ENCODE measurements at regions not wholly inside any gene's neighbourhood (a gene's known extent, or its start where the extent isn't known, plus 50 kb on each side); places are given as distances from the start of the nearest gene placed in this dataset.

DNA sequence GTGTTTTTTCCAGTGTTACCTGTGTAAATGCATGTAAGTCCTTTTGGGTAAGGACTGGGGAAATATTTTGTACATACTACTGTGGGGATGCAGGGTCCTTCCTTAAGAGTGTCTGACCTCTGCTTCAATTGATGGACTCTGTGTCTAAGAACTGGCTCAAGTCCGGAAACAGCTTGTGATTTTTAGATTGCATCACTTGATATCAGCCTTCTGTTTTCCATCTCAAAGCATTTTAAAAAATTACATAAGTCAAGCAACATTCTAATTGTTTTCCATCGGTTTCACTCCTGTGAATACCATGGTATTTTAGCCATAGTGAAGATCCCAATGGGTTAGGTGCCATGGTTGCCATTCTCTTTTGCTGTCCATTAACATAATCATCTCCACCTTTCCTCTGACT, 597.6 kb downstream of the SQOR start:
- CTCF ChIA-PET: no interaction called here
- no peak overlapping the region for H3K4me3 Mint-ChIP-seq
- no peak overlapping the region for H3K27ac Mint-ChIP-seq
- no peaks in the 10 kb centered on the region for H3K4me1 Mint-ChIP-seq
- DNase-seq: no peak
- H3K9me3 Mint-ChIP-seq (ENCODE audit: low read depth): peaks cover 6% of the 10 kb centered on the region
- no peak for ATAC-seq
- H3K36me3 Mint-ChIP-seq: no peaks in the 10 kb centered on the region
- no peaks in the 10 kb centered on the region for H3K27me3 Mint-ChIP-seq

DNA sequence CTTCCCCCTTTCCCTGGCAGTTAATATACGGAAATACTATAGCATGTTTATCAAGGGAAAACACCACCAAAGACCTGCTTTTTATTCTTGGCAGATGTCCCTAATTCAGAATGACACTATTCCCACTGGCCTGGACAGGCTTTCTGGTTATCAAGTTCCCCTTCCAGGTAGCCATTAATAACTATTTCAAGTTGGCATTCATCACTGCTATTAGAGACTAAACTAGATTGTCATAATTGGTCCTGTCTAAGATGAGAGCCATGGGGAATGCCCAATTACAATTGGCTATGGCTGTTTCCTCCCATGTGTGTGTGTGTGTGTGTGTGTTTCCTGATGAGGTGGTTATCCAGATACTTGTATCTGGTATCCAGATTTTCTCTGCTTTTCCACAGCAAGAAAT, 608.1 kb downstream of the SQOR start:
- Mint-ChIP-seq H3K4me3 (no peak overlapping the region), H3K36me3 (no peaks in the 10 kb centered on the region), H3K27ac (no peak overlapping the region), H3K27me3 (no peaks in the 10 kb centered on the region), H3K9me3 (ENCODE audit: low read depth) (no peaks in the 10 kb centered on the region), H3K4me1 (no peaks in the 10 kb centered on the region)
- ATAC-seq: no peak
- no peak for DNase-seq
- CTCF ChIA-PET: no interaction called here

DNA sequence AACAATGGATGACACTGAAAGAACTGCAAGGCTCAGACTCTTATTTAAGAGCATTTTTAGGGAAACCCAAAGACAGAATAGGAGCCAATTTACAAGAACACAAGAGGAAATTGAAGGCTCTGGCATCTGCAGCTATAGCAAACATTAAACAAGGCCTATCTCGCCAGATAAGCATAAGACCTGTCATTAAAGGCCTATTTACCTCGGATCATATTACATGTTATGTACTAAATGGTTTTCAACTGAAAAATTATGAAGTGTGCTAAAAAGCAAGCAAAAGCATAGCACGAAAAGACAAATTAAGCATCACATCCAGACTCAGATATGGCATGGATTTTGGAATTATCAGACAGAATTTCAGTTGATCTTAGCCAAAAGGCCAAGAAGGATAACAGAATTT, 617.1 kb downstream of the SQOR start:
- Mint-ChIP-seq H3K4me3 (no peak overlapping the region), H3K4me1 (no peaks in the 10 kb centered on the region), H3K27me3 (no peaks in the 10 kb centered on the region), H3K27ac (no peak overlapping the region), H3K36me3 (no peaks in the 10 kb centered on the region), H3K9me3 (ENCODE audit: low read depth) (no peaks in the 10 kb centered on the region)
- no peak for DNase-seq
- CTCF ChIA-PET: no interaction called here
- no peak for ATAC-seq

DNA sequence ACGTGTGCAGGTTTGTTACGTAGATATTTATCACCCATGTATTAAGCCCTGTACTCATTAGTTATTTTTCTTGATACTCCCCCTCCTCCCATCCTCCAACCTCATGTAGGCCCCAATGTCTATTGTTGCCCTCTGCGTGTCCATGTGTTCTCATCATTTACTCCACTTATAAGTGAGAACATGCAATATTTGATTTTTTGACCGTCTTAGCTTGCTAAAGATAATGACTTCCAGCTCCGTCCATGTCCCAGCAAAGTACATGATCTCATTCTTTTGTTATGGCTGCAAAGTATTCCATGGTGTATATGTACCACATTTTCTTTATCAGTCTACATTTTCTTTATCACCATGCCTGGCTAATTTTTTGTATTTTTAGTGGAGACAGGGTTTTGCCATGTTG, 623.2 kb downstream of the SQOR start:
- Mint-ChIP-seq H3K4me3 (no peak overlapping the region), H3K27ac (no peak overlapping the region), H3K9me3 (ENCODE audit: low read depth) (peaks cover 8% of the 10 kb centered on the region), H3K4me1 (no peaks in the 10 kb centered on the region), H3K36me3 (no peaks in the 10 kb centered on the region), H3K27me3 (no peaks in the 10 kb centered on the region)
- no peak for ATAC-seq
- DNase-seq: no peak
- CTCF ChIA-PET: no interaction called here

DNA sequence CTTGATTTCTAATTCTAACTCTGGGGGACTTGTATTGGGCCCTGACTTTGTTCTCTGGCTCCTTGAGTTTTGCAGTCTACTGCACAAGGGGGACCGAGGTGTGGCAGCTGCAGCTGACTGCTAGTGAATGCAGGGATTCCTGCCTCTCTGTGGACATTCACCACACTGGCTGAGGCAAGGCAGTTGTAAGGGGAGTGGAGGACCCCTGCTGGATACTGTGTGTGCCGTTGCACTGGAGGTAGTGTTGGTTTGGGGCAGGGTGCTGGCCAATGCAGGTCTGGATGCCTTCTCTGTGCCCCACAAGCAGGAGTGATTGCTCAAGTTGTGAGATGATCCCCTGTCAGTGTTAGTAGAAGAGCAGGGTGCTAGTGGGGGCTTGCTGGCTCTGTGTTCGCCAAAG, 626.1 kb downstream of the SQOR start:
- Mint-ChIP-seq H3K4me1 (no peaks in the 10 kb centered on the region), H3K4me3 (no peak overlapping the region), H3K27me3 (no peaks in the 10 kb centered on the region), H3K36me3 (no peaks in the 10 kb centered on the region), H3K27ac (no peak overlapping the region), H3K9me3 (ENCODE audit: low read depth) (peaks cover 12% of the 10 kb centered on the region)
- CTCF ChIA-PET: no interaction called here
- ATAC-seq: no peak
- no peak for DNase-seq

DNA sequence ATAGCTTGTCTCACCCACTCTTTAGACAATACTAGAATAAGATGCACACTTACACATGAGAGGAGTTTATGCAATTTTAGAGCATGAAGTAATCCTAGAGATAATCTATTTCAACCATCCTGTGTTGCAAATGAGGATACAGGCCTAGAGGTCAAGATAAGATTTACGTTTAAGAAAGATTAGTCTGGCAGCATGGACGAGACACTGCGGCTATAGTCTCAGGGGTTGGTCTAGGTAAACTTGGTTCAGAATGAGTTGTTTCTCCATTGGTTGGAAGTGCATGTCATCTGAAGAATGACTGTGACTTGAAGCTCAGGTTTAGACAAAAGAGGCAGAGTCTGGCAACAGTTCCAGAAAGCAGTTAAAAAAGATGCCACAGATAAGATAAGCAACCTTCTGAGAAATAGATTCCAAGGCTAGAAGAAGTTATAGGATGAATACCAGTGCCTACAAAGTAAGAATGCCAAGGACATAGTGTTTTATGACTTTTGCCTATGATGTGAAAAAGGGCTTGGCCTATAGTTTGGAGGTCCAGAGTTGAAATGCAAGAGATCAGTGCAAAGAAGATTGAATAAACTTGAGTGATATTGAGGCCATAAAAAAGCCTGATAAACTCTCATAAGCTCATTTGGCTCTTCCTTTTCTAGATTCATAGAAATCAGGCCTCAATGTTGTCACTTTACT, 631.0 kb downstream of the SQOR start:
- H3K27me3 Mint-ChIP-seq: no peaks in the 10 kb centered on the region
- no peak overlapping the region for H3K27ac Mint-ChIP-seq
- ATAC-seq: no peak
- no peaks in the 10 kb centered on the region for H3K4me1 Mint-ChIP-seq
- no peak overlapping the region for H3K4me3 Mint-ChIP-seq
- no peak for DNase-seq
- H3K36me3 Mint-ChIP-seq: no peaks in the 10 kb centered on the region
- H3K9me3 Mint-ChIP-seq (ENCODE audit: low read depth): peaks cover 6% of the 10 kb centered on the region
- CTCF ChIA-PET: no interaction called here

DNA sequence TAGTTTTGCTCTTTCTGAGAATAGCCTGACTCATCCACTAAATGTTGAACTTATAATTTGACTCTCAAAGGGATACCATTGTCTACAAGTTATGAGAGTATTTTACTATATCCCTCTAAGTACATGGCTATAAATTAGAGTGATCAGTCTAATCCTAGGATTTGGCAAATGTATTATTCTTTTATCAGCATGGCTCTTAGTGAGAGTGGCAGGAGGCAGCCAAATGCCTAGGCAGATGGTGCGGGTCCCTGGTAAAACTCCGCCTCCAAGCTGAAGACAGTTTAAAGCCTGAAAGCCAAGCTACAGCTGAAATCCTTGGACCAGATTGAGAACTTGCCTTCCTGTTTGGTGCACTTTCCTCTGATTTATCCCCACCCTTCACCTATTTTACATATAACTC, 631.8 kb downstream of the SQOR start:
- Mint-ChIP-seq H3K36me3 (no peaks in the 10 kb centered on the region), H3K4me1 (no peaks in the 10 kb centered on the region), H3K4me3 (no peak overlapping the region), H3K9me3 (ENCODE audit: low read depth) (peaks cover 4% of the 10 kb centered on the region), H3K27ac (no peak overlapping the region), H3K27me3 (no peaks in the 10 kb centered on the region)
- DNase-seq (no peak), ATAC-seq (no peak)
- CTCF ChIA-PET: no interaction called here

DNA sequence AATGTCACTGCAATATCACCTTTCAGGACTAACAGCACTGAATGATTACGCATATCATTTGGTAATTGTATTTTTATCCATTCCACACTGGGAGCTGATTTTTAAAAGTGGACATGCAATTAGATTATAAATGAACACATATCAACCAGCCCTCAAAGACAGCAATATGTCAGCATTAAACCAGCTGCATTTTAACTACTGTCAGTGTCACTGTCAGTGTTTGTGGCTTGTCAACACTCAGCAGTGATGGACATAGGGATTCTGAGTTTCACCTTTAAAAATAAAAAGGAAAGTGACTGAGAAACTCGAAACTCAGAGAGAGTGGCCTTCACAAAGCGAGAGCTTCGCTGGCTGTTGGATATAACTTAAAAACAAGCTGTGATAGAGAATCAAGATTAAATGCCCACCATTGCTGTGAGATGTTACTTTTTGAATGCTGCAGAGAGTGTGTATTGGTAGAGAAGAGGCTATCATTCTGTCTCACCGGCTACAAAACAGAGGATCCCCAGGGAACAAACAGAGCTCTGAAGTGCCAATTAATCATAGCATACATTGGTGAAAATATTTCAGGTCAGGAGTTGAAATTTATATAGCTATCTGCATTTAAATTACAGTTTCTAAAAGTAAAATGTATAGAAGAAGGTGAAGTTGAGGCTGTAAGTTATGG, 635.8 kb downstream of the SQOR start:
- DNase-seq (no peak), ATAC-seq (no peak)
- no peaks in the 10 kb centered on the region for H3K36me3 Mint-ChIP-seq
- H3K27ac Mint-ChIP-seq: no peak overlapping the region
- no peaks in the 10 kb centered on the region for H3K9me3 Mint-ChIP-seq (ENCODE audit: low read depth)
- H3K27me3 Mint-ChIP-seq: no peaks in the 10 kb centered on the region
- no peaks in the 10 kb centered on the region for H3K4me1 Mint-ChIP-seq
- H3K4me3 Mint-ChIP-seq: no peak overlapping the region
- CTCF ChIA-PET: no interaction called here

DNA sequence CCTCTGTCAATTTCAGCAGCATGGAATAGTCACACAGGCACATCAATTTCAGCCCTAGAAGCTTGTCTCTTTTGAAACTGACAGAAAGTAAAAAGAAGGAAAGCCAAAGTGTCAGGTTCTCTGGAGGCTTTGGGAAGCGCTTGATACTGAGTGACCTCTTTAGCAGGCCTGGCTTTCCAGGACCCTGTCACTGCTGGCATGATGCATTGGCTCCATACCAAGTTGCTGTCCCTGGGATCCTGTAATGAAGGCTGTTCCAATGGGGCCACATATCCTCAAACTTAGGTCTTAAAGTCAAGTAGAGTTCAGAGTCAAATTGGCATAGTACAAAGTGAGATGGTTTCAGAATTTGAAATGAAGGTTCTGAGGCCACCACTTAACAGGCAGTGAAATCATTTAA, 640.9 kb downstream of the SQOR start:
- Mint-ChIP-seq H3K4me3 (no peak overlapping the region), H3K27ac (no peak overlapping the region), H3K9me3 (ENCODE audit: low read depth) (no peaks in the 10 kb centered on the region), H3K27me3 (no peaks in the 10 kb centered on the region), H3K36me3 (no peaks in the 10 kb centered on the region), H3K4me1 (no peaks in the 10 kb centered on the region)
- no peak for ATAC-seq
- DNase-seq: no peak
- CTCF ChIA-PET: no interaction called here

DNA sequence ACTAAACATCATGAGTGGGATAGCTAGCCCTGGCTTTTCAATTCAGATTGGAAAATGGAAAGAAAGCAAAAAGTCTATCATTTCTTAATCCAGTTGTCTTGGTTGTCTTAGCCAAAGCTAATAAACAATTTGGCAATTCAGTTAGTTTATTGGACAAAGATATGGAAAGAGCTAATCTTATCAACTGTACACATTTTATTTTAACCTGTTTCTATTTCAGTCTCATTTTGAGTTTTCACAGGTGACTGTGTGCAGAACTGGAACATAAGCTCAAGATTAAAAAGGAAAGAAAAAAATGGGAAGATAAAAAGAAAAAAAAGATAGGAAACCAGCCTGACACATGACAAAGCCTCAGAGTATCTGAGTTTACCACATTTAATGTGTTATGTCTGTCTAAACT, 642.6 kb downstream of the SQOR start:
- CTCF ChIA-PET: no interaction called here
- Mint-ChIP-seq H3K4me1 (no peaks in the 10 kb centered on the region), H3K4me3 (no peak overlapping the region), H3K27me3 (no peaks in the 10 kb centered on the region), H3K36me3 (no peaks in the 10 kb centered on the region), H3K9me3 (ENCODE audit: low read depth) (no peaks in the 10 kb centered on the region), H3K27ac (no peak overlapping the region)
- DNase-seq: no peak
- ATAC-seq: no peak

DNA sequence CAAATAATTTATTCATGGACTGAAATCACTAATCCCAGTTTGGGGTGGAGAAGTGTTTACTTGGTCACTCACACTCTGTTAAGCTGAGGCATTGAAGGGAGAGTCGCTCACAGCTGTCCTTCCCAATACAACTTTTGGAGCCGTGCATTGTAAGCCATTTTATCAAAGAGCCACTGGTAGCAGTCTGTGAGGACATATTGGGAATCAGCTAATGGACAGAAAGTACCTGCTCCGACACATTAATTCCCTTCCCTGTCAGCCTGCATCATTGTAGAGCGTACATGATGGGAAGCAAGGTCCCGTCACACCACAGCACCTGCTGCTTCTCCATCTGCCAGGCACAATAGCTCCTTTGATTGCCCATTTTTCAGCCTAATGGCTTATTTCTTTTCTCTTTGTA, 643.2 kb downstream of the SQOR start:
- no peaks in the 10 kb centered on the region for H3K27me3 Mint-ChIP-seq
- H3K36me3 Mint-ChIP-seq: no peaks in the 10 kb centered on the region
- no peak for DNase-seq
- H3K9me3 Mint-ChIP-seq (ENCODE audit: low read depth): no peaks in the 10 kb centered on the region
- H3K4me1 Mint-ChIP-seq: no peaks in the 10 kb centered on the region
- H3K27ac Mint-ChIP-seq: no peak overlapping the region
- CTCF ChIA-PET: no interaction called here
- H3K4me3 Mint-ChIP-seq: no peak overlapping the region
- no peak for ATAC-seq

DNA sequence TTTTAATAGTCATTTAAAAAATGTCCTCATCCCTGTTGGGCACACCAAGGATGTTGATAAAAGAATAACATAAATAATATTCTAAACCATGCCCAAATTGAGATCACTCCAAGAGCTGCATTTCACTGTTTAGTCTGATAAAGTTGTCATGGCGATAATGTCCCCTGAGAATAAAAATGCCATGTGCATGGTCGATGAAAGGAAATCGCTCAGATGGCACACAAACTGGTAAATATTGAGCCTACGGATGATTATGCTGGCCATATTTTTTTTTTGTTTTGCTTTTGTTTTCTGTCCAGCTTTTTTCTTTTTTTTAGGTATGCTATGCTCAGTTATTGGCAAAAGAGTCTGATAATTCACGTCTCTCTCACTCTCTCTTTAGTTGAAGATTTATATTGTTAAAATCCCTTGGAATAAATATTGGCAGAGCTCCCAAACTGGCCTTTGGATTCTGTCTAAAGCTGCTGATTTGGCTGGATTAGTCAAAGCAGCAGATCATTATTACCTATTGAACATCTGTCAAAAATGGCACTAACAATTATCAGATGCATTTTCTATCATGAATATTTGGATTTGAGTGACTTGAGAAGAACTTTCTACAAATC, 643.8 kb downstream of the SQOR start:
- CTCF ChIA-PET: no interaction called here
- Mint-ChIP-seq H3K27me3 (no peaks in the 10 kb centered on the region), H3K36me3 (no peaks in the 10 kb centered on the region), H3K4me1 (no peaks in the 10 kb centered on the region), H3K9me3 (ENCODE audit: low read depth) (no peaks in the 10 kb centered on the region), H3K27ac (no peak overlapping the region), H3K4me3 (no peak overlapping the region)
- no peak for DNase-seq
- no peak for ATAC-seq

DNA sequence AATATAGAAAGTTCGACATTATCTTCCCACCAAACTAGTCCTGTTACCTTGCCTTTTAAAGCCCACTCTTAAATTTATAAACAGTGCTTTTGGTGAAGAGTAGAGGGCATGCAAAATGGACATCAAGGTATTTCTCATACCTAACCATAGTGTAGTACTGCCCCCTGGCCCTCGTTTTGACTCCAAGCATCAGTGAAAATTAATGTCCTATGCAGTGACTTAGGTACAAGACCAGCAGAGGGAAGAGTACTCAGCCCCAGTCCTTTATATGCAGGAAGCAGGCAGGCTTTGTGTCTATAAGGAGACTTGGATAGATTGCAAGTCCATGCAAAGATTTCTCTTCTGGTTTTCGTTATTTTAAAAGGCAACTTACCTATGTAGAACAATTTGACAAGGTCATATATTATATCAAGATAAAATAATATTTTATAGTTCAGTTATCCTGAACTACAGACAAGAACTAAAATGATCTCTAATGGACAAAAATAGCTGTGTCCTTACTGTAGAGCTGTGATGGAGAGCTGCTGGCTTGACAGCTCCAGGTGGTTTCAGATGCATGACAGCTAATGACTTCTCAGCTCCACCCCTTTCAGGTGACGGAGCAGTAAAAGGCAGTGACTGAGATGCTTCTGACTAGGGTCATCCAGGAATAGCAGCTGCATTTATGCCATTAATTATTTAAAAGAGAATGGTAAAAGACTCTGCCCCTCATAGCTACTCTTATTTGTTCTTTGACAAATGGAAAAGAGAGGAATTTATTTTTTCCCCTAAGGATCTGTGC, 646.1 kb downstream of the SQOR start:
- H3K27ac Mint-ChIP-seq: no peak overlapping the region
- H3K4me1 Mint-ChIP-seq: no peaks in the 10 kb centered on the region
- H3K4me3 Mint-ChIP-seq: no peak overlapping the region
- H3K27me3 Mint-ChIP-seq: no peaks in the 10 kb centered on the region
- CTCF ChIA-PET: no interaction called here
- H3K36me3 Mint-ChIP-seq: no peaks in the 10 kb centered on the region
- DNase-seq (no peak), ATAC-seq (no peak)
- no peaks in the 10 kb centered on the region for H3K9me3 Mint-ChIP-seq (ENCODE audit: low read depth)

DNA sequence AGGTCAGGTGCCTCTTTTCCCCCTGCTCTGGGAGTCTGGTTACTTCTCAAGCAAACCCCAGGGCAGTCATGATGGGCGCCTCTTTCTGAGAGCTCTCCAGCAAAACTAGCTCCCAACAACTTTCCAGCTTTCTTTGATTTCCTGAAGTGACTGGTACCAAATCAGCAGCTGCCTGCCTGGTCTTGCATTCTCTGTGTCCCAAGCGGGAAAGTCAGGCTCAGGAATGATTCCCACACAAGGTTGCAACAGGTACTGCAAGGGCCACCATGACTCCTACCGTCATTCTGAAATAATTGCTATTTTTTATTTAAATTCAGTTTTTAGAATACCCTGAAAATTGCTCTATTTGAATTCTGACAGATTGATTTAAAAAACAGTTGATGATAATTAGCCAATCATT, 658.7 kb downstream of the SQOR start:
- ATAC-seq: no peak
- CTCF ChIA-PET: no interaction called here
- no peaks in the 10 kb centered on the region for H3K27me3 Mint-ChIP-seq
- DNase-seq: no peak
- H3K4me1 Mint-ChIP-seq: no peaks in the 10 kb centered on the region
- no peaks in the 10 kb centered on the region for H3K9me3 Mint-ChIP-seq (ENCODE audit: low read depth)
- H3K4me3 Mint-ChIP-seq: no peak overlapping the region
- no peaks in the 10 kb centered on the region for H3K36me3 Mint-ChIP-seq
- no peak overlapping the region for H3K27ac Mint-ChIP-seq

Measured in activated CD8-positive, alpha-beta memory T cell treated with anti-CD3 and anti-CD28 coated beads, Interleukin-2, amount 10 ng/mL, durations not matched to agents 7 days and 5 days (primary cell).